ENCODE measurements at regions not wholly inside any gene's neighbourhood (a gene's known extent, or its start where the extent isn't known, plus 50 kb on each side); places are given as distances from the start of the nearest gene placed in this dataset.

DNA sequence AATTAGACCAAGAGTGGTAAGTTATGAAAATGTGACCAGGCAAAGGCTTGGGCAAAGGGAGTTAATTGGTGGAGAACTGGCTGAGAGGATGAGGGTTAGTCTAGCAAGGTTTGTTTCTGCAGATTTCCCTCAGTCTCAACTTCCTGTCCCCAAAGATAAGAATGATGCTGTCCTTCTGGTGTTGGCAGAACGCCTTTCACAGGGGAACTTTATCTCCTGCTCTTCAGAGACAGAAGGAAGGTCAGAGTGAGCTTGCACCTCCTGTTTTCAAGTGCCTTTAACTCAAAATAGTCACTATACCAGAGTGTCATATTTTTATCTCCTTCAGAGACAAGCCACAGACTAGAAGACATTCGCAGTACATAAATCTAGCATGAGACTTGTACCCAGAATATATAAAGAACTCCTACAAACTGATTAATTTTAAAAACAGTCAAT lies 95.7 kb downstream of the TEX51 start:
- H3K36me3 Mint-ChIP-seq, result no peaks in the 10 kb centered on the region
- H3K27me3 Mint-ChIP-seq (ENCODE audit: low read depth), result no peaks in the 10 kb centered on the region
- DNase-seq (ENCODE audit: low spot score in 2 of 2, unreplicated experiment in 2 of 2), result no peak
- no peak for TF ChIP-seq CTCF (IDR thresholded peaks at IDR 0.05; ENCODE audit: unreplicated experiment)
- peaks cover 16% of the 10 kb centered on the region for H3K4me1 Mint-ChIP-seq
- H3K9me3 Mint-ChIP-seq, result peaks cover 13% of the 10 kb centered on the region
- no peak overlapping the region for H3K27ac Mint-ChIP-seq
- H3K4me3 Mint-ChIP-seq, result no peak overlapping the region

GRCh38 chr2:126995621-126996377 lies 97.1 kb downstream of the TEX51 start:
- Mint-ChIP-seq H3K4me3 (no peak overlapping the region), H3K27ac (peak overlapping the region; percentile 84), H3K27me3 (ENCODE audit: low read depth) (no peaks in the 10 kb centered on the region), H3K9me3 (peaks cover under 1% of the 10 kb centered on the region), H3K4me1 (peaks cover 16% of the 10 kb centered on the region), H3K36me3 (no peaks in the 10 kb centered on the region)
- TF ChIP-seq CTCF (IDR thresholded peaks at IDR 0.05; ENCODE audit: unreplicated experiment), result no peak
- DNase-seq (ENCODE audit: low spot score in 2 of 2, unreplicated experiment in 2 of 2), result no peak

- TF ChIP-seq CTCF (IDR thresholded peaks at IDR 0.05; ENCODE audit: unreplicated experiment), result no peak
- no peaks in the 10 kb centered on the region for H3K36me3 Mint-ChIP-seq
- H3K4me3 Mint-ChIP-seq, result no peak overlapping the region
- no peak for DNase-seq (ENCODE audit: low spot score in 2 of 2, unreplicated experiment in 2 of 2)
- H3K4me1 Mint-ChIP-seq, result peaks cover 16% of the 10 kb centered on the region
- H3K27me3 Mint-ChIP-seq (ENCODE audit: low read depth), result no peaks in the 10 kb centered on the region
- H3K9me3 Mint-ChIP-seq, result no peaks in the 10 kb centered on the region
- peak overlapping the region; percentile 84 for H3K27ac Mint-ChIP-seq
These were observed 97.6 kb downstream of the TEX51 start for GRCh38 chr2:126996378-126996699.

Data from mesothelial cell of epicardium (in vitro differentiated cells).